KBM-7 (cell line): ENCODE measurements at regions not wholly inside any gene's neighbourhood (a gene's known extent, or its start where the extent isn't known, plus 50 kb on each side); places are given as distances from the start of the nearest gene placed in this dataset.
A peak's percentile ranks its signal among the peaks of the same experiment; 100 is the strongest.
"Not testable (repeated sequence)": the region's sequence is repeated elsewhere in the genome, so short reads cannot be mapped to it uniquely, and the experiment has no call there.

Experiments
- DNase-seq: peaks from one replicate; pipeline ENCODE4 v3.0.0-alpha.2; 2015
- in situ Hi-C: fragments of 300-500 bp; cut with MboI; formaldehyde crosslinking; loops from 2 replicates; pipeline ENCODE4 v1.14.3; 2020; ENCODE audit warnings: low sequenced_read_pairs, low pct_unique_long_range_greater_than_20kb, mixed read lengths

DNA sequence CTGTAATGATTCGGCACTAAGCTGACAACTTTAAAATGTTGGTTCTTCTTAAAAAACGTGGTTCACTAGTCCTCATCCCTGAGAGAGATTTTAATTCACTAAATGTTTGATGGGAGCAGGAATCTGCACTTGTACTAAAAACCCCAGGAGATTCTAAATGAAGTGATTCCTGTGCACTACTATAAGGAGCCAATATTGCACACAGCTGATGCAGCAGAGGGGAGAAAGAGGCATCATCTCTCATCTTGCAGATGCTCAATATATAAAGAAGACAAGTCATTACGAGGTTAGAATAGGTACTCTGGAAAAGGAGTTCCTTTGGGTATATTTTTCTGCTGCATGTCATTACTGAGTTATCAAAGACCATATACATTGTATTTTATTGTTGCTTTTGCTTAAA is 207.6 kb upstream of the RASGEF1B start:
- in situ Hi-C loops, result no loop called here
- DNase-seq, result no peak

DNA sequence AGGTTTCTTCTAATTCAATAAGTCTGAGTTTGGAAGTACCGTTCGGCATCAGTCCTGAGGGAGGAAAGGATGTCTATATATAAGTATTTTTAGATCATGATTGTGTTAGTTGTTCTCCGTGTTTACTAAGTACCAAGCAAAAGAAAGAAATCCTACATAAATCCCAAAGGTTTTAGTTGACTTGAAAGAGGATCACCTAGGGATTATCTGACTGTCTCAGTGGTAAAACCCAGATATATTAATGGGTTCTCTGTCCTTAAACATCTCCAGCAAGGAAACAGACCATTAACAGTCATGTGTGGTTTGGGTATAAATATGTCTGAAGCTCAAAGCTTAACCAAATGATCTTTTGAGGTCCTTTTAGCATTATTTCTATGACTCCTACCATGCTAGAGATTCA is 207.1 kb upstream of the RASGEF1B start:
- in situ Hi-C loops, result no loop called here
- DNase-seq, result no peak

DNA sequence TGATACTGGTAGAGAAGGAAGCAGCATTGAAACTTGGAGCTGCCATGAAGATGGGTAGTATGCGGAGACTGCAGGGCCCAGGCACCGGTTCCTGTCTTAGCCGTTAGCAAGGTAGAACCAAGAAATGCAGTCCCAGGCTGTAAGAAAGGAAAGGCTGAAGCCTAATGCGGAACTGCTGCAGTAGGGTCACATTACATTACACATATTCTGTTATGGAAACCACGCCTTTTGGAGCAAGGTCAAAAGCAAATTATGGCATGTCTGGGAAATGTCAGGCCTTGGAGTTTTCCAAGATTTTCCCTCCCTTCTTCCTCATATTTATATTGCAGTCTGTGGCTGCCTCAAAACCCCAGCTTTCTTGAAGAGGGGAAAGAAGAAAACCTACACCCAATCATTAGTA is 204.8 kb upstream of the RASGEF1B start:
- no peak for DNase-seq
- in situ Hi-C loops, result no loop called here

DNA sequence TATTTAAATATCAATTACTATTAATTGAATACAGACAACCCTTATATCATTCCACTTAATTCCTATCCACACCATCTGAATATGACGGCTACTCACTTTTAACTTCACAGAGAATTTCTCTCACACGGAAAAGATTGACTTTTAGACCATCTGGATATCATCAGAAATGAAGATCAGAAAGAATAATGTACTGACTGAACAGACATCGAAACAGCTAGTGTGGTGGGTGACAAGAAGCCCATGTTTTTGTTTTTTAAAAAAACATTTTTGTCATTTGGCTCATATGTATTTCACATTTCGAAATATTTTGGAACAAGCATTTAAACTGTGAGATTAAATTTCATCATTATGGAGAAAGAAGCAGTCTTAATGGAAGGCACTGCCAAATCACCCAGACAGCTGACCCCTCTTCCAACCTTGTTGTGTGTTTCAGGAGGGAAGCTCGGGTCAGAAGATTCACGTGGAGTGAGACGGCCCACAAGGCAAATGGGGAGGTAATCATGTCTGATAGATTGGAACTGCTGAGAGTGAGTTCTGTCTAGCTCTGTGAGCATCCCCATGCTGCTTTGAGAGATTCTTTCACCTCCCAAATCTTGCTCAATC is 204.2 kb upstream of the RASGEF1B start:
- DNase-seq, result no peak
- in situ Hi-C loops, result no loop called here

DNA sequence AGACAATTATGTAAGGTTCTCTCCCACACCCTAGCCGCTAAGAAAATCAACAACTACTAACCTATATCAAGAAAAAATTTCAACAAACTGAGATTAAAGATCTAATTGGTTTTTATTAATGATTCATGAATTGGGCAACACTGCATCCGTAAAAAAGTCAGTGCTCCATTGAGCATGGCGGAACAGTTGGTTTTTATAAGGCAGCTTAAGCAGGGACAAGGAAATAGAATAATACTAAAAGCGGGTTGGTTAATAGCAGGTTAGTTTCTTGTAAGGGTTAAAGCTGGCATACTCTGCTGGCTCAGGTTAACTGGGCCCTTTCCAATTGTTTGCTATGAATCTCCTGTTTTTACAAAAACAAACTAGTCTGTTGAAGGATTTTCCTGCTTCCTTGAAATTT is 202.3 kb upstream of the RASGEF1B start:
- no peak for DNase-seq
- in situ Hi-C loops, result no loop called here

DNA sequence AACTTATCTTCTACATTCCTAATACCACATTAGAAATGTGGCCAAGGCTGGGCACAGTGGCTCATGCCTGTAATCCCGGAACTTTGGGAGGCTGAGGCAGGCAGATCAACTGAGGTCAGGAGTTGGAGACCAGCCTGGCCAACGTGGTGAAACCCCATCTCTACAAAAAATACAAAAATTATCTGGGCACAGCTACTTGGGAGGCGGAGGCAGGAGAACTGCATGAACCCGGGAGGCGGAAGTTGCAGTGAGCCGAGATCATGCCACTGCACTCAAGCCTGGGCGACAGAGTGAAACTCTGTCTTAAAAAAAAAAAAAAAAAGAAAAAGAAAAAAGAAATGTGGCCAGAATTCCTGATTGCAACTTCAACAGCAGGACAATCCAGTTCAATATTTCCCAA is 196.6 kb upstream of the RASGEF1B start:
- DNase-seq, in situ Hi-C loops: not testable (repeated sequence)

DNA sequence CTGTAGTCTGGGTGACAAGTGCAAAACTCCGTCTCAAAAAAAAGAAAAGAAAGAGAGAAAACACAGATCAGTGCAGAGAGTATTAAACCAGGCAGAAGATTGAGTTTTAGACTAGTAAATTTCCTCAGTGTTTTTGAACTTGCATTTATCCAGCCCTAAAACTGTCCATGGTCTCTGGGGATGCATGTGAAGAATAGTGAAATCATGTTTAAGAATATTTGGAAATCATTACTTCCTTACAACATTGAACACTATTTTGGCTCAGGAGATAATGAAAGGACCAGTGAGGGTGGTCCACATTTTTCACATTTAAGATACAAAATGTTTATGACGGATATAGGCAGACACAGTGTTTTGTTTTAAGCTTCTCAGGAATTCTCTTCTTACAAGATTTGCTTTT is 195.8 kb upstream of the RASGEF1B start:
- DNase-seq, result no peak
- in situ Hi-C loops, result no loop called here

DNA sequence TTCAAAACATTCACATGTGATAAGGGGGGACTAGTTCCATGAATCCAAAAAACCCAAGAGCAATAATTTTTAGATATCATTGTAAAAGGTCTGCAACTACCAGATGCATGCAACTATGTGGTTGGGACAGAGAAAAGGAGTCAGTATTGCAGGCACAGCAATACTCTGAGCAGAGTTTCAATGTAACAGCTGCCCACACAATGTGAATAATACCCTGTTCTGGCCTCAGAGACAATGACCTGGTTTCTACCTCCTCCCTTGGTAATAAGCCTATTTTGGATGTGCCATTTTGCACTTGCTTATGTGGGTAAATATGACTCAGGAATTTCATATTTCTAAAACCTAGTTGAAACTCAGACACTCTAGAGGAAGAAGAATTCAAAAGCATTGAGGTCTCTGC is 194.8 kb upstream of the RASGEF1B start:
- in situ Hi-C loops, result no loop called here
- DNase-seq, result no peak

DNA sequence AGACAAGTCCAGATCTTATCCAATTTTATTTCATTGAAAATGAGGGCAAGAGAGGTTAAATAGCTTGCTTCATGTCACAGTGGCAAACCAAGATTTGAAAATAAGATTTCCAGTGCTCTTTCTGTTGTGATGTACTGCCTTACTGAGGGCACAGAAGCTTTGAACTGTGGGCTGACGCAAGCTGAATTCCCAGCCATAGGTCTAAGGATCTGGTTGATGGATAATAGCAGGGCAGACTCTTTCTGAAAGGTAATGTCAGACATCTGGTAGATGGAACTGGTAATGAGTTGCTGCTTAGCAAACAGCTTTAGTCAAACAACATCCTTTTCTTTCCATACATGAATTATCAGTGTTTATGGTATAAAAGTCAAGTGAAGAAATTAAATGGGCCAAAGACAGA is 193.9 kb upstream of the RASGEF1B start:
- DNase-seq, result no peak
- in situ Hi-C loops, result no loop called here

DNA sequence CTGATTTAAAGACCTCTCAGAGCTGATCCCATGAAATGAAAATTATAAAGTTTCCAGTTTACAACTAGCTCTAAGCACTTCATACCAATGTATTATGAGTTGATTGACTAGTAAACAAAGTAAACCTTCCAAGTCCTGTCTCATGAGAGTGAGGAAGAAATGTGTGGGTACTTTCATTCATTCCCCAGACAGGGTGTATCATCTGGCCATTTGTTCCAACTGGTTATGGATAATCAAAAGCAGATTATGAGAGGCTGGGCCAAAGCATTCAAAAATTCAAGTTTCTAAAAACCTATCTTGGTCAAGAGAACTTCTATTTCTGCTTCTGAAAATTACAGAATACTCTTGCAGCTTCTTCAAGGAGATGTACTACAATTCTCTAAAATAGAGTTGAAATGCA is 193.3 kb upstream of the RASGEF1B start:
- in situ Hi-C loops, result no loop called here
- DNase-seq, result no peak

DNA sequence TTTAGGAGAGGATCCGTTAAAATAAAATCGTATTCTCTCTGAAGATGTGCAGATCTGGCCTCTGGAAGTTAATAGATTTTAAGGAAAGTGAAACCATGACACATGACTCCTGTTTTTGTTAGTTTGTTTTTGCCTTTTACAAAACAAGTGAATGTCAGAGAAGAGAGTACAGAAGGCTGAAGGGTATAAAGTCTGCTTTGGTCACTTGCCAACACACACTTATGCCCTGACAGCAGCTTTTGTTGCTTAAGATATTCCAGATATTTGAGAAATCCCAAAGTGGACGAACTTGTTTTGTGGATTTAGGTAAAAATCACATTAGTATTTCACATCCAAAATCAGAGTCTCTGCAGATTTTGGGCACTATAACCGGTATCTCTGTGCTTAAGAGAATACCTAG is 192.4 kb upstream of the RASGEF1B start:
- in situ Hi-C loops, result no loop called here

DNA sequence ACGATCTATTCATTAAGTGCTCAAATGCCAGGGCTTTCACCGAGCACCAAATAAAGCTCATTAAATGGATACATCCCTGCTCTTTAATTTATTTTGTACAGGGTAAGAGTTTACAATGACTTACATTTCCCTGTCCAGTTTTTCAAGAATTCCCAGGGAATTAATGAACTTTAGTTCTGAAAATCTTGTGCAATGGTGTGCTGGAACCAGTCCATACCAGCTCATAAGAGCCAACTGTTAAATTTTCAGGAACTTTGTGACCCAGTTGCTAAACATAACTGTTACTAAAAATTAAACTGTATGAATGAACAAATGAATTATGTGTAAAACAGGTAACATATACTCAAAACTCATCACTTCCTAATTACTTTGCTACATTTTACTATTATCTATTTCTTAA is 191.7 kb upstream of the RASGEF1B start:
- no peak for DNase-seq
- in situ Hi-C loops, result no loop called here

More for the DNA sequence above, 192.4 kb upstream of the RASGEF1B start:
- DNase-seq, result no peak

DNA sequence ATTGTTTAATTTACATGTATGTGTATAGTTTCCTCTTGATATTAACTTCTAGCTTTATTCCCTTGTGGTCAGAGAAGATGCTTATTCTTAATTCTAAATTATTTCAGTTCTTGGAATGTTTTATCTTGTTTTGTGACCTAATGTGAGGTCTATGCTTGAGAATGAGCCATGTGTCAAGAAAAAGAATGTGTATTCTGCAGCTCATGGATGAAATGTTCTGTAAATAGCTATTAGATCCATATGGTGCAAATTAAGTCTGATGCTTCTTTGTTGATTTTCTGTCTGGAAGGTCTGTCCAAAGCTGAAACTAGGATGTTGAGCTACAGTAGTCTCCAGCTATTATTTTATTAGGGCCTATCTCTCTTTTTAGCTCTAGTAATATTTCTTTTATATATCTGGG is 187.3 kb upstream of the RASGEF1B start:
- in situ Hi-C loops, result no loop called here
- no peak for DNase-seq

DNA sequence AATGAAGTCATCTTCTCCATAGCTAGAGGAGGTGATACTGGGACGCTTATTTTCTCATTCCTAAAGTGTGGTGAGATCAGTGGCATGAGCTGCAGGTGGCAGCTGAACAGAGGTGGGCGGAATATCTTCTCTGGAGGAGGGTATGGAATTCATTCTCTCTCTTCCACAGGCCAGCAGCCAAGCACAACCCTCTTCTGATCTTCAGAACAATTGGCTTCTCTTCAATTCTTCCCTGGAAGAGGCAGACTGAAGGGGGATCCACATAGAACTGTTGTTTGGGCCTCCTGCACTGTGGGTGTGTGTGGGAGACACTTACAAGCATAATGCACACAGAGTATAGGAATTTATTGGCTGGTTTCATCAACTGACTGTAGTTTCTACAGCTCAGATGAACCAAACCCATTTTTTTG is 180.4 kb upstream of the RASGEF1B start:
- in situ Hi-C loops, result no loop called here
- DNase-seq, result no peak

DNA sequence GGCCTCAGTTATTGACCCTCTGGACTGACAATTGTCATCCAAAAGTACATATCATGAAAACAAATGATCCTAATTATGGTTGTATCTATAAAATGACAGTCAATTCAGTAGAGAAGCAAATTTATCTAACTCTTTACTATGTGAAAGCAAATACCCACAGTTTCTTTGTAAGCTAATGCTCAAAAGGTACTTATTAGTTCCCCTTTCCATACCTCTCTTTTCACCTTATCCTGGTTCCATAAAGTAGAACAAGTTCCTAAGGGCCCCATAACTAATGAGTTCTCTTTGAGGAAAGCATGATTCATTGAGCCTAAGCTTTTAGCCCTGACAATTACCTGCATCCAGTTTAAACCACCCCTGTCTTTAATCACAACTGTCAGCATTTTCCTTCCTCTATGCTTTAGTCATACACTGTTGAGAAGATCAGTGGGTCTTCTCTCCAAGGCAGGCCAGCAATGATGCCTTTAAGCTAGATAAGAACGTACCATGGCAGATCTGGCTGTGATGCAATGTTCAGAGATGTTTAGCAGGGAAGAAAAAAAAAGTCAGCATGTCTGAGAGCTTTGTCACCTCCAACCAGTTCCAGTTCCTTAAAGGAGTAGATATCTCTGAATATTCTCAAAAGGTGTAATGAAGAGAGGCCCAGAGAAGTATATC is 179.7 kb upstream of the RASGEF1B start:
- in situ Hi-C loops, result no loop called here
- peak; percentile 1 for DNase-seq

DNA sequence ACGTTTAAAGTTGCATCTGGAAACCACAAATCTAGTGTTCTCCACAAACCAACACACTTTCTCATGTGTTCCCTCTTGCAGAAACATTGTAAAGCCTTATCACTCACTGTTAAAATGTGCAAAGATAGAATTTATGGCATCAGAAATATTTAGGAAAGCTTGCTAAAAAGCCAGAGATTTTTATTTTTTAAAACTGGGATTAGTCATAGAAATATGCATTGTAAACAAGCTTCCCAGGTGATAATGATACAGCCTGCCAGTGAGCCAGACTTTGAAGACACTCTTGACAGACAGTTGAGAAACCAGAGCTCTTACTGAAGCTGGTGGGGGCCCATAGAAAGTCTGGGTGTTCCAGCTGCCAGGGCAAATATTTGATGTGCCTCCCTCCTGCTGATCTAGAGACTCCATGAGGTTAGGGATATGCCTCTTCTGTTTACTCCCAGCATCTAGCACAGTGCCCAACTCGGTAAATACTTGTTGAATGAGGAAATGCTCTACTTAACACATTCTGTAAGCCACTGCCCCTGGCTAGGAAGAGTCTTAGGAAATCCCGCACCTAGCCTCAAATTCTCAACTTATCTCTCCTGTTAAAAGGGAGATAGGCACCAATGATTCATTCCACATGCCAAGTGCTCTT is 179.0 kb upstream of the RASGEF1B start:
- in situ Hi-C loops, result no loop called here
- no peak for DNase-seq

DNA sequence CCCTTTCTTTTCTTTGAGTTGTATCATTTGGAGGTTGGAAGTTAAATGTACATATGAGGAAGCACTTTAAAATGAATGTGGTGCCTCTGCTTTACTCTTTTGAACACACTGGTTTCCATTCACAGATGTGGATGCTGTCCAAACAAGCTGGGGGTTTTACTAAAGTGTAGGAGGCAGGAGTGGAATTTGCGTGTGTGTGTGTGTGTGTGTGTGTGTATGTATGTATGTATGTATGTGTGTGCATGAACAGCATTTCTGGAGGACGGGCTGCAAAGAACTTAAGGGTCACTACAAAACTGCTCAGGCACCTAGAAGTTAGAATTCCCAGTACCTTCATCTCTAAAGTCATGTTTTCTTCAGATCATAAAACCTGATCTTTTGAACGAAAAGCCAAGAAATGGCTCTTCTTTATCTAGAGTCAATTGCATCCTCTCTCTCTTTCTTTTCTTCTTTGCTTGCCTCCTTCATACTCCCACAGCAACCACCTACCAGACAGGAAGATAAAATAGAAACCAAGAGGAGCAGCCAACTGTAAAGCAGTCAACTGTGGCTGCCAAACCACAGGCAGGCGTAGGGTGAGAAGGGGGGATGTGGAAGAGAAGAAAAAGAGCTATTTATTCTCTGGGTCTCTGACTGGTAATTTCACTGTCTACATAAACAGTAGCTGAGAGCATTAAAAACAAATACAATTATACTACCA is 177.0 kb upstream of the RASGEF1B start:
- DNase-seq, result peak; percentile 68
- in situ Hi-C loops, result no loop called here

DNA sequence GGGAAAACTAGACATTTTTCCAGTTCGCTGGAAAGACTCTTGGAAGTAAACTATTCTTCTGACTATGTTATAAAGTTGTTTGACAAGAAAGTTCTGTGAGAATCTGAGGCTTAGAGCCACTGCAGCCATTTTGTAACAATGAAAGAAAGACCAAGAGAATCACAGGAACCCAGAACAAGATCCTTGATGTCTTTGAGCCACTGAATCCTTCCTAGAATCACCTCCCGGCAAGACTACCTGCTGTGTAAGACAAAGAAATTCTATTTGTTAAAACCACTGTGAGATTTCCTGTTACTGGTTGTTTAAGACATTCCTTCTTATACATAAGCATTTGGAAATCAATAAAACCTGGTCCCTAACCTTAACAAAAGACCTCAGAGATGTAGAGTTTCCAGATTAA is 175.7 kb upstream of the RASGEF1B start:
- in situ Hi-C loops, result no loop called here
- no peak for DNase-seq

DNA sequence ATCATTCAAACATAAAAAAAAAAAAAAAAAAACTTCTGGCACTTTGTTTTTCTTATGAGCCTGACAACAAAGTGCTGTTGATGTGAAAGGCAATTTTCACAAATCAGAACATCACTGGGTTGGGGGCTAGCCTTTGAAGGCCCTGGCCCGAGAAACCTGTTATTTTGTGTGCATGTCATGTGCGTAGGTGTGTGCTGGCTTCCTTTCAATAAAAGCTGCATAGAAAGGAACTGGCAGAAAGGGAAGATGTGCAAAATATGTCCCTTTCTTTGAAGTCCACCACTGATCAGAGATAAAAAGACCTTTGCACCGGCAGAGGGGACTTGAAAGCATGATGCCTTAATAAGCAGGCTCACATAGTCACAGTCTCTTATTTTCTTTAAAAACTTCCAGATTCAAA is 170.8 kb upstream of the RASGEF1B start:
- in situ Hi-C loops, result no loop called here
- no peak for DNase-seq

DNA sequence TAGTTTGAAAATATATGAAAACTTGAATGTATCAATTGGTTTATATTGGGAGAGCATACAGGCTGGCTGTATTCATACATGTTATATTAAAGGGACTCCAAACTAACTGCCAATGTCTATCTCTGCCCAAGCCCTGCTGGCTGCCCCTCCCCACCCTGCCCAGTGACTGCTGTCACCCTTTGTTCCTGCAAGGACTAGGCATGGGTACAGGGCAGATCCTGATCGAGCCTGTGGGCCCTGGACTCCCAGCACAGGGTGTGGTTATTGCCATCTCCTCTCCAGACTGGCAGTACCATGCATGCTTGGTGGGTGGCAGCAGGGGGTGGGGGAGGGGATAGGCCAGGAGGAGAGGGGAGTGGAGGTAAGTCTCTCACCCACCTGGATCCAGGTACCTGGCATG is 167.5 kb upstream of the RASGEF1B start:
- no peak for DNase-seq
- in situ Hi-C loops, result no loop called here
